ENCODE measurements at regions not wholly inside any gene's neighbourhood (a gene's known extent, or its start where the extent isn't known, plus 50 kb on each side); places are given as distances from the start of the nearest gene placed in this dataset.
"Not testable (repeated sequence)": the region's sequence is repeated elsewhere in the genome, so short reads cannot be mapped to it uniquely, and the experiment has no call there.

GRCh38 chr2:235399895-235400294, 93.9 kb upstream of the AGAP1 start:
- DNase-seq (ENCODE audit: low spot score): no peak

GRCh38 chr2:235402422-235402821, 91.4 kb upstream of the AGAP1 start:
- no peak for DNase-seq (ENCODE audit: low spot score)

GRCh38 chr2:235405612-235406361, 88.1 kb upstream of the AGAP1 start:
- no peak for DNase-seq (ENCODE audit: low spot score)

- DNase-seq (ENCODE audit: low spot score): no peak
Observed at GRCh38 chr2:235406430-235406829, 87.4 kb upstream of the AGAP1 start.

- DNase-seq (ENCODE audit: low spot score): no peak
Observed at GRCh38 chr2:235411905-235412485, 81.8 kb upstream of the AGAP1 start.

GRCh38 chr2:235413064-235413463, 80.8 kb upstream of the AGAP1 start:
- no peak for DNase-seq (ENCODE audit: low spot score)

- no peak for DNase-seq (ENCODE audit: low spot score)
Observed at GRCh38 chr2:235414422-235414821, 79.4 kb upstream of the AGAP1 start.

- DNase-seq (ENCODE audit: low spot score): no peak
Observed at GRCh38 chr2:235416858-235417499, 76.9 kb upstream of the AGAP1 start.

GRCh38 chr2:235418918-235419317, 74.9 kb upstream of the AGAP1 start:
- DNase-seq (ENCODE audit: low spot score): no peak

GRCh38 chr2:235419996-235420395, 73.8 kb upstream of the AGAP1 start:
- no peak for DNase-seq (ENCODE audit: low spot score)

- no peak for DNase-seq (ENCODE audit: low spot score)
Observed at GRCh38 chr2:235421618-235422017, 72.2 kb upstream of the AGAP1 start.

- DNase-seq (ENCODE audit: low spot score): no peak
Observed at GRCh38 chr2:235430366-235431083, 63.3 kb upstream of the AGAP1 start.

- peak; percentile 28 for DNase-seq (ENCODE audit: low spot score)
Observed at GRCh38 chr2:235432741-235433520, 60.9 kb upstream of the AGAP1 start.

- DNase-seq (ENCODE audit: low spot score): peak; percentile 89
Observed at GRCh38 chr2:235433860-235434259, 60.0 kb upstream of the AGAP1 start.

GRCh38 chr2:235439959-235440662, 53.7 kb upstream of the AGAP1 start:
- DNase-seq (ENCODE audit: low spot score): no peak

- DNase-seq (ENCODE audit: low spot score): not testable (repeated sequence)
Observed at GRCh38 chr2:235443580-235443979, 50.3 kb upstream of the AGAP1 start.
